HG02885 (cell line): ENCODE measurements at regions not wholly inside any gene's neighbourhood (a gene's known extent, or its start where the extent isn't known, plus 50 kb on each side); places are given as distances from the start of the nearest gene placed in this dataset.

Source experiments
- ATAC-seq: cut with Tn5 transposase; IDR thresholded peaks from one replicate; pipeline ENCODE4 v1.9.1; 2021; ENCODE audit warnings: mild to moderate bottlenecking; ENCODE audit not compliant: unreplicated experiment, poor library complexity

- ATAC-seq: no peak
Measured at GRCh38 chr13:108020027-108020426, 195.3 kb downstream of the LIG4 start.

DNA sequence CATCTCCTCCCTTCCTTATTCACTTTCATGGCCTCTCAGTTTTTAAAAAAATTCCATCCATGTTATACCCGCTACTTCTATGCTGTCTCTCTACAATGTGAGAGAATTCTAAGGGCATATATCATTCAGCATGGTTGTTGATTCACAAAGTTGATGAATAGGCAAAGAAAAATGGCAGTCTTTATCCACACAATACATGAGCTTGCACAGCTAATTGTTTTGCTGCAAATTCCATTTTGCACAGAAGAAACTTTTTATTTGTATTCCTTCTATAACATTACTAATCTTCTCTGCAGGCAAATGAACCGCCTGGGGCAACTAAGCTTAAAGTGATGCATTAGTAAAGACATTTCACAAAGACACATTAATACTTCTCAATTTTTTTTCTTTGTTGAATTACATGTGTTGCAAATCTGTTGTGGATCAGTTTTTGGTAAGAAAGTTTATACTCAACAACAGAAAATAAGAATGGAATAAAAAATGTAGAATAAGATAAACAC lies 196.9 kb downstream of the LIG4 start:
- no peak for ATAC-seq

- ATAC-seq: no peak
Measured at GRCh38 chr13:108006619-108007018, 208.7 kb downstream of the LIG4 start.

- no peak for ATAC-seq
Measured at GRCh38 chr13:108005231-108005630, 210.1 kb downstream of the LIG4 start.

DNA sequence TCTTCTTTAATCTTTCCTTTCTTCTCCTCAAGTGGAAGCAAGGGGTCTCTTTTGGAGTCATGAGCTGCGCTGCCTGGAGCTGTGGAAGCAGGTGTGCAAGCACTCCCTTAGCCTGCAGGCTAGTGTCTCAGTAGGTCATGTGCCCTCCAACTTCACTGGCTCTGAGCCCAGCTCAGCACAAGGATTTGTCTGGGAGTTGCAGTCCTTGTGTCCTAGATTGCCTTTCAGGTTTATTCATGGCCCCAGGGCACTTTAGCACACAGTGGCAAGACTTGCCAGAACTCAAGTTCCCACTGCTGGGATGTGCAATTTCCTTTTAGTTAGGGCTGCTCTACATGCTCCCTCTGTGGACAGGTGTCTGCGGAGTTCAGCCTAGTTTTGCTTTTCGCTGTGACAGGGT lies 211.7 kb downstream of the LIG4 start:
- ATAC-seq: no peak

DNA sequence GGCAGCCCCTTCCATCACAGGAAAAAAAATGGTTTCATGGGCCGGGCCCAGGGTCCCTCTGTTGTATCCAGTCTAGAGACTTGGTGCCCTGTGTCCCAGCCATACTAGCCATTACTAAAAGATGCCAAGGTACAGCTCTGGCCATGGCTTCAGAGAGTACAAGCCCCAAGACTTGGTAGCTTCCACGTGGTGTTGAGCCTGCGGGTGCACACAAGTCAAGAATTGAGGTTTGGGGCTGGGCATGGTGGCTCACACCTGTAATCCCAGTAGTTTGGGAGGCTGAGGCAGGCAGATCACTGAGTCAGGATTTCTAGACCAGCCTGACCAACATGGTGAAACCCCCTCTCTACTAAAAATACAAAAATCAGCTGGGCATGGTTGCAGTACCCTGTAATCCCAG lies 214.3 kb downstream of the LIG4 start:
- no peak for ATAC-seq

- no peak for ATAC-seq
Measured at GRCh38 chr13:107999751-108000150, 215.6 kb downstream of the LIG4 start.

DNA sequence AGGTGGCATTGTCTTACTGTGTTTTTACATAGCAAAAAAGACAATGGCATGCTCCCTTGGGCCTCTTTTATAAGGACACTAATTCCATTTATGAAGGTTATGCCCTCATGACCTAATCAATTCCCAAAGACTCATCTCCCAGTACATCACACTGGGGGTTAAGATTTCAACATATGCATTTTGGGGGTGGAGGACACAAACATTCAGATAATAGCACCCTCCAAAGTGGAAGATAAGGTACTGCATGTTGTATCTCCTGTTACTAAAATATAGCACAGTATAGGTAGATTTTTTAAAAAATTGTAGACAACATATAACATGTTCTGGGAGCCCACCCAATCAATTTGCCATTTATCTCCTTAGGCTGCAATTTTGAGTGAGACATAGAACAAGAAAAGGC lies 221.2 kb downstream of the LIG4 start:
- ATAC-seq: no peak

DNA sequence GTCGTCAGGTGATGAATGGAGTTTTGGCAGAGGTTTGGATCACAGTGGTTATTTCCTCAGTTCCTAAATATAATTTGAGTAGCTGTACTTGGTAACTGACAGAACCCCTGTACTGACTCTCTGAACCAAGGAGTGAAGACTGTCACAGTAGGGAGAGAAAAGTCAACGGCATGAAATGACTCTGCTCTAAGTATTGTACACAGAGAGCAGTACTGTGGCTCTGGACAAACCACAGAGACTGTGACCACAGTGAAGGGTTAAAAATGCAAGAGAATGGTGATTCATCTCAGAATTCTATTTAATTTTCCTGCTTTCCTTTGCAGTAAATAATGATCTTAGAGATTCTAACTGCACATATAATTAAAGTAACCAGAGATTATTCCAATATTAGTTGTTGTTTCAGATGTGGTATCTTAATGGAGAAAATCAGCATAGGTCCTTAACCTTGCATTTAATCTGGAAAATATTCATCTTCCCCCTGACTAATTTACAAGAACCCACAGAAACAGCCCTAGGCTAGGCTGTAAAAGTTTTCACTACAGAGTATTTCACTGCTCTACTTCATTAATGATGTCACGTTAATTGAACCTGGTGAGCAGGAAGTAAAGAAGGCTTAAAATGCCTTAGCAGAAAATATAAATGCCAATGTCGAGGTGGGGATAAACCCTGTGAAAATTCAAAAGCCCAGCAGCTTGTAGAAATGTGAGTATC lies 221.9 kb downstream of the LIG4 start:
- ATAC-seq: no peak

DNA sequence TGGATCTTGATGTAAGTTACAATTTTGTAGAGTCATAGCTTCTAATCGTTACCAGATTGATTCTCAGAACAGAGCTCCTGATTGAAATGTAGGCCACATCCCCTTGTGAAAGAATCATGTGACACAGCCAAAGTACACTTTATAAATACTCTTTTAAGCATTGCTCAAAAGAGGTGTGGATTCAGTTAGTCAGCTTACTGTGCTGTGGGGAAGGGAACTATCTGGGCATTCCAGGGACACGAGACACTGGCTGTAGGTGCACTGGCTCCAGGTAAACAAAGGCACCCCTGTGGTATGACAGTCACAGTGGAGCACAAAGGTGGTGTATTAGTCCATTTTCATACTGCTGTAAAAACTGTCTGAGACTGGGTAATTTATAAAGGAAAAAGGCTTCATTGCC lies 222.8 kb downstream of the LIG4 start:
- ATAC-seq: no peak

DNA sequence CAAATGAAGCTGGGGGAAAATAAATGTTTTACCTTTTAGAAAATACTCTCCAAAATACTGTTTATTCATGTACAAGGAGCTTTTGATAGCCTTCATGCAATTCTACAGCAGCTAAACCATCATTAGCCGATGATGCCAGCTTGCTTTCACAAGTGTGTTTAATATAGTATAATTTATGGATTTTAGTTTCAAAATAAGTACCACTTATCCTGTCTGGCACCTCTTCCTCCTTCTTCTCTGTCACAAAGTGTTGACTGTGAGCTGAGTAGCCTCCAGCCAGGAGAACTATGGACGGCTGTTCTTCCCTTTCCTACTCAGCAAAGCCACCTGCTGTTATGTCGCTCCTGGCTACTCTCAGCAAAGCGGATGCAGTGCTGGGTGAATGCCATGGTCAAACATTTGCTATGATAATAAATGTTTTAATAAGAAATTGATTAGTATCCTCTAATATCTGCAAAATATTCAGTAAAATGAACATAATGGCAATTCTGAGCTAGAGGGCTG lies 238.2 kb downstream of the LIG4 start:
- ATAC-seq: no peak

GRCh38 chr13:107976628-107977027 lies 238.7 kb downstream of the LIG4 start:
- ATAC-seq: no peak

DNA sequence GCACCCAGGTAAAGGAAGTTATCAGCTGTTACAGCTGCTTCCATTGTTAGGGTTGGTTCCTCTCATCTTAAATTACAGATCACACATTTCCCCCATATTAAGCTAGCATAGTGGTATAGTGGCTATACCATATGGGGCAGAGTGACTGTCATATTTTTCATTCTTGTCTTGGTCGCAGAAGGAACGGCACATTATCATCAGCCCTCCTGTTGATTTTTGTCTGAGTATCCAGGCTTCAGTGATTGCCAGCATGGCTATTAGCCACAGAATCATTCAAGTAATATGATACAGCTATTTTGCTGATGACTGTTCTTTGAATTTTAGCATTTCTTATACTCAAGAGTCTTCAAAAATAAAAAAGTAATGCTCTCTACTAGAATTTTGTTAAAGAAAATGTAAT lies 240.9 kb downstream of the LIG4 start:
- ATAC-seq: no peak

GRCh38 chr13:107969546-107969945 lies 245.8 kb downstream of the LIG4 start:
- ATAC-seq: no peak

GRCh38 chr13:107968470-107968869 lies 246.9 kb downstream of the LIG4 start:
- no peak for ATAC-seq

DNA sequence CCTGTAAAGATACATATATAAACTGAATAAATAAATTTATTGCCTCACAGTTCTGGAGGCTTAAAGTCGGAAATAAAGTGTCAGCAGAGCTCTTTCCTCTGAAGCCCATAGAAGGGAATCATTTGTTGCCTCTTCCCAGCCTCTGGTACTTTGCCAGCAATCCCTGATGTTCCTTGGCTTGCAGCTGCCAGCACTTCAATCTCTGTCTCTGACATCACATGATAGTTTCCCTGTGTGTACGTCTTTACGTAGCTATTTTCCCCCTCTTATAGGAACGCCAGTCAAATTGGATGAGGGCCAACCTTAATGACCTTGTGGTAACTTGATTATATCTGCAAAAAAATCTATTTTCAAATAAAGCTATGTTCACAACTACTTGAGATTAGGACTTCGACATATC lies 250.9 kb downstream of the LIG4 start:
- no peak for ATAC-seq

DNA sequence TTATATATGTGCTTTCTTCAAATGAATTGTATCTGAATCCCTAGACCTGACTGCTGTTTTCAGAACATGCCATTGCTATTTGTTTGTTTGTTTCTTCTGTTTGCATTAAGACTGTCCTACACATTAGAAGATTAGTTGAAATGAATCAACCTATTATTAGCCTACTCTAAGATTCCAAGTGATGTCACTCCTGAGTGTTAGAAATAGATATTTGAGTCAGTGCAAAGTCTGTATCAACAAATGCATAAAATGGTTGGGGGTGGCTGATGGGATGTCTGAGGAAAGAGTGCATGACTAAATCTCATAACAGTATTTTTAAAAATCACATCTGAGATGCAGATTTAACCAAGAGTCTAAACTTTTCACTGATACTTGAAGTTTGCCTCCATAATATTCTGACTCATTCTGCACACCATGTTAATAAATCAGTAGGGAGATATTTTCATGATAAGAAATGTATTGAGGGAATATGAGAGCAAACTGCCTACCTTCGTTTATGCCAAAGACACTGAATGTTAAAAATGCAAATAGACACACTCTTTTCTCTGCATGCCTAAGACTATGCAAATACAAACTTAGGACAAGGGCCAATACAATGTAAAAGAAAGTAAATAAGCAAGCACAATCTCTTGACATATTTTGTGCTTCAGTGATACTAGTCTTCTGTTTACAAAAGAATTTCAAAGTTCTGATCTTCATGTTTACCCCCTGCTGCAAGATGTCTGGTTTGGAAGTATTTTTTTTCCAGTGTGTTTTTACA lies 253.3 kb downstream of the LIG4 start:
- no peak for ATAC-seq

GRCh38 chr13:107960301-107960700 lies 255.0 kb downstream of the LIG4 start:
- ATAC-seq: no peak

- no peak for ATAC-seq
Measured at GRCh38 chr13:107956889-107957288, 258.4 kb downstream of the LIG4 start.

DNA sequence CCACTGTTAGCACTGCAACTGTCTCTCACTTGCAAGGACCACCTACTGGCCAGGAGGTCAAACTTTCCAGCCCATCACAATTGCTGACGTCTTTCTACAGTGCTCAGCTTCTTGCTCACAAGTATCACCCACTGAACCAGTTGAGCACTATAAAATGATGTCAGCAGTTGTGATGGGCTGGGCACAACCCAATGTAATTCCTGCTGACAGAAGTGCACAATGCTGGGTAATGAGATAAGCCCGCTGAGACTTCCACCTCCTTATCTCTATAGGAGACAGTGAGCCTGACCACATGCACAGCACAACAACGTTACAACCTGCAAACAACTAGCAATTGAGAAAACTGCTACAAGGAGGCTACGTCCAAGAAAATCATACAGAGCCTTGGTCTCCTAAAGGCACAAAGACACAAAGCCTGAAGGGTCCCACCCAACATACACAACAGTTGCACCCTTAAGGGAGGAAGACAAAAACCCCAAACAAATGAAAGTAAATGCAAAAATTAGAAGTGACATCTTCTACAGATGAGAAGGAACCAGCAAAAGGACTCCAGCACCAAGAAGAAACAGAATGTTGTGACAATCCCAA lies 273.2 kb downstream of the LIG4 start:
- ATAC-seq: no peak

DNA sequence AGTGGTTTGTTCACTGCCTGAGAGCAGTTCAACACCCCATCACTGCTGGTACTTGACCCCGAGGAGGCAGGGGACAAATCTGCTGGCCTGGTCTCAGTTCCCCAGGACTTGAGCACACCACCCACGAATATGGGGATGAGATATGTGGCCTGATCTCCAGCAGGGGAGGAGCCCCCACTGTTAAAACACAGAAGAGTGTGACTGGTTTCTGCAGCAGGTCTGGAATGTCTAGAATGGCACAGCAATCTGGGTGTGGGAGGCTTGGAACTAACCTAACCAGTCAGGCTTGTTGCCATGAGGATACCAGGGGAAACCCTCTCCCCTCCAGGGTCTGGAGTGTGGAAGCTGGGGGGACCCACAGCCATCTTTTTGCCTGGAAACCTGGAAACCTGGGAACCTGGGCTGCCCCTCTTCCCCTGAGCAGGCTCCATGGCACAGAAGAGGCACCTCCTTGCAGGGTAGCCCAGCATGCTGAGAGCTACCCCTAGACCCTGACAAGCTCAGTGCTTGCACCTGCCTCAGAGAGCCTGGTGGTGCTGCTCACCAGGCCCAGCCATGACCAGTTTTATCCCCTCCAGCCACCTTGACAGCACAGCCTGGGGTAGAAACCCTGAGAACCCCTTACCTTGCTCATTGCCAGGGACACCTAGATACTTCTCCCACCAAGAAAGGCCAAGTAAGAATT lies 273.8 kb downstream of the LIG4 start:
- ATAC-seq: no peak
